ENCODE measurements at regions not wholly inside any gene's neighbourhood (a gene's known extent, or its start where the extent isn't known, plus 50 kb on each side); places are given as distances from the start of the nearest gene placed in this dataset.

GRCh38 chr1:213440766-213441165 is 389.7 kb downstream of the RPS6KC1 start:
- no peak for DNase-seq (ENCODE audit: extremely low read depth, low read depth)
- TF ChIP-seq CTCF (IDR thresholded peaks at IDR 0.05; ENCODE audit: low read depth, low read length) = no peak

DNA sequence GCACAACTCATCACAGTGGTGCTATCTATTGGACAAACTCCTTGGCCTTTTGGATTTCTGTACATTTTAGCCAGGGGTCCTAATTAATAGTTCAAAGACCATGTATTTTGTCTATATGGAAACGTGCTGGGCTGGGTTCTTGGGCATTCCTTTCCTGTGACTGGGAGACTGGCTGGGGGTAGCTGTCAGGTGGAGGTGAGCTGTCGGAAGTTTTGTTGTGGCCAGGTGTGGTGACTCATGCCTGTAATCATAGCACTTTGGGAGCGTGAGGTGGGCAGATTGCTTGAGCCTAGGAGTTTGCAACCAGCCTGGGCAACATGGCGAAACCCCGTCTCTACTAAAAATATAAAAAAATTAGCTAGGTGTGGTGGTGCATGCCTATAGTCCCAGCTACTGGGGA is 392.4 kb downstream of the RPS6KC1 start:
- DNase-seq (ENCODE audit: extremely low read depth, low read depth) = no peak
- TF ChIP-seq CTCF (IDR thresholded peaks at IDR 0.05; ENCODE audit: low read depth, low read length) = no peak

DNA sequence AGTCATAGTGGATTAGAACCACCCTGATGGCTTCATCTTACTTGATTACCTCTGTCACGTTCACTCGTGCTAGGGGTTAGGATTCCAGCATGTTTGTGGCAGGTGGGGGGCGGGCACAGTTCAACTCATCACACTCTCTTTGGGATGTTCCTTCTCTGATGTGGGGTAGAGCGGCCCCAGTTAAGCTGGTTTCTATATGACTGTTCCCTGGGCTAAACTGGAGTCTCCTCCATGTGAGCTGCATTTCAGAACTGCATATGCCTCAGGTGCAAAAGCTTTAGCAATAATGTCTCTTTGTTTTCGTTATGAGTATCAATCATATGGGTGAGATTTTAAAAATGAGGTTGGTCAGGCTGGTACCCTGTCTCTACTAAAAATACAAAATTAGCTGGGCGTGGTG is 393.2 kb downstream of the RPS6KC1 start:
- no peak for DNase-seq (ENCODE audit: extremely low read depth, low read depth)
- no peak for TF ChIP-seq CTCF (IDR thresholded peaks at IDR 0.05; ENCODE audit: low read depth, low read length)

DNA sequence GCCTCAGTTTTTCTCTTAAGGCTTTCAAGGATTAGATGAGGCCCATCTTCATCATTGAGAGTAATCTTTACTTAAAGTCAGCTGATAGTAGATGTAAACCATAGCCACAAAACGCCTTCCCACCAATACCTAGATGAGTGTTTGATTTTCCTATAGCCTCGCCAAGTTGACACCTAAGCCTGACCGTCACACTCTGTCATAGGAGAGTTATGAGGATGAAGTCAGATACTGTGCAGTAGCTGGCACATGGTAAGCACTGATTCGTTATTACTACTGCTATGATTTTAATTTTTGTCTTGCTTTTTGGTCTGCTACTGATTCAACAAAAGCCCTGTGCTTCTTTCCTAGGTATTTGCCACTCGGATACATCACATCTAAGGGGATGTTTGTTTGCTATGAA is 395.5 kb downstream of the RPS6KC1 start:
- no peak for TF ChIP-seq CTCF (IDR thresholded peaks at IDR 0.05; ENCODE audit: low read depth, low read length)
- DNase-seq (ENCODE audit: extremely low read depth, low read depth) = no peak

- no peak for TF ChIP-seq CTCF (IDR thresholded peaks at IDR 0.05; ENCODE audit: low read depth, low read length)
- no peak for DNase-seq (ENCODE audit: extremely low read depth, low read depth)
Measured at GRCh38 chr1:213448360-213448759, 397.3 kb downstream of the RPS6KC1 start.

DNA sequence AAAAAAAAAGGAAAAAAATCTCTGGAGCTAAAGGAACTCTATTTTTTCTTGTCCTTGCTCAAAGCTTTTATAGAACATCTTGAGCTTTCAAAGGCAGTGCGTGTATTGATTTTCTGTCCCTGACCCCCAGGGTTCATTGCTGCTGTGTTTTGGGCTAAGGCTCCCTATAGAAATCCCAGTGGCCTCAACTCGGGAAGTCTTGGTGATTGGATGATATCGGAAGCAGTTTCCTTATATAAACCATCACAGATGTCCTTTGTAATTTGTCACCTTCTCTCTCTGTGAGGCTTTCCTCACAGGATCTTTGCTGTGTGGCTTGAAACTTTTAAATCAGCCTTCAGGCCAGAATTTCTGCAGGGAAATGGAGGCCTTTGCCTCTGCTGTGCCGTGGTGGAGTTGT is 397.7 kb downstream of the RPS6KC1 start:
- TF ChIP-seq CTCF (IDR thresholded peaks at IDR 0.05; ENCODE audit: low read depth, low read length) = no peak
- no peak for DNase-seq (ENCODE audit: extremely low read depth, low read depth)

DNA sequence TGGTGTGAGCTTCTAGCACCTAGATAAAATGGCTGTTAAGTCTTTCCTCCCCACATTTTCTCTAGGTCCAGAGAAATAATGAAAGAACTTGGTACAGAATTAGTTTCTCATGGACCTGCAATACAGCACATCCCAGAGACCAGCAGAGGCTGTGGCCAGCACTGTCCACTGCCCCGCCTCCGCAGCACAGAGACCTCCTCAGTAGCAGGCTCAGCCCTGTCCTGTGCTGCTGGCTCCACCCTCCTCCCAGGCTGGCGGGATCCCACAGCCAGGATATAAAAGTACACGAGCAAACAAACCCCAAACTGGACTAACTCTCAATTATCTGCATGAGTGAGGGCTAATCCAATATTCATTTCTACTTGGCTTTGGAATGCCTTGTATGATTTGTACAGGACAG is 401.5 kb downstream of the RPS6KC1 start:
- TF ChIP-seq CTCF (IDR thresholded peaks at IDR 0.05; ENCODE audit: low read depth, low read length) = no peak
- DNase-seq (ENCODE audit: extremely low read depth, low read depth) = no peak

All from AG09319 (cell line).